Upper lobe of left lung (tissue), 4 donors: ENCODE measurements at regions not wholly inside any gene's neighbourhood (a gene's known extent, or its start where the extent isn't known, plus 50 kb on each side); places are given as distances from the start of the nearest gene placed in this dataset.

Experiments
- EP300 ChIP-seq, 4 donors: sonication (generic); formaldehyde crosslinking; IDR thresholded peaks; one replicate each; pipeline ENCODE4 v1.5.1; 2017; ENCODE audit warnings: antibody characterized with exemption in 4 of 4, control low read depth in 2 of 4
- POLR2A ChIP-seq, 4 donors: fragments of 450-650 bp; IDR thresholded peaks; one replicate each; pipeline ENCODE4 v1.5.1; 2016 to 2017; ENCODE audit warnings: antibody characterized with exemption in 4 of 4, mild to moderate bottlenecking in 2 of 4
- POLR2AphosphoS5 ChIP-seq, 2 donors: sonication (generic); formaldehyde crosslinking; IDR thresholded peaks; one replicate each; pipeline ENCODE4 v1.5.1; 2017; ENCODE audit warnings: antibody characterized with exemption in 2 of 2

GRCh38 chr14:27730204-27730603 is 1036.4 kb upstream of the FOXG1 start:
- TF ChIP-seq EP300 (IDR thresholded peaks at IDR 0.05), result no peak
- TF ChIP-seq POLR2A (IDR thresholded peaks at IDR 0.05), result no peak
- no peak for TF ChIP-seq POLR2AphosphoS5 (IDR thresholded peaks at IDR 0.05)
